ENCODE measurements at regions not wholly inside any gene's neighbourhood (a gene's known extent, or its start where the extent isn't known, plus 50 kb on each side); places are given as distances from the start of the nearest gene placed in this dataset.
"Not testable (repeated sequence)": the region's sequence is repeated elsewhere in the genome, so short reads cannot be mapped to it uniquely, and the experiment has no call there.

- DNase-seq = no peak
Observed at GRCh38 chr3:118144919-118145318, 889.7 kb downstream of the IGSF11 start.

DNA sequence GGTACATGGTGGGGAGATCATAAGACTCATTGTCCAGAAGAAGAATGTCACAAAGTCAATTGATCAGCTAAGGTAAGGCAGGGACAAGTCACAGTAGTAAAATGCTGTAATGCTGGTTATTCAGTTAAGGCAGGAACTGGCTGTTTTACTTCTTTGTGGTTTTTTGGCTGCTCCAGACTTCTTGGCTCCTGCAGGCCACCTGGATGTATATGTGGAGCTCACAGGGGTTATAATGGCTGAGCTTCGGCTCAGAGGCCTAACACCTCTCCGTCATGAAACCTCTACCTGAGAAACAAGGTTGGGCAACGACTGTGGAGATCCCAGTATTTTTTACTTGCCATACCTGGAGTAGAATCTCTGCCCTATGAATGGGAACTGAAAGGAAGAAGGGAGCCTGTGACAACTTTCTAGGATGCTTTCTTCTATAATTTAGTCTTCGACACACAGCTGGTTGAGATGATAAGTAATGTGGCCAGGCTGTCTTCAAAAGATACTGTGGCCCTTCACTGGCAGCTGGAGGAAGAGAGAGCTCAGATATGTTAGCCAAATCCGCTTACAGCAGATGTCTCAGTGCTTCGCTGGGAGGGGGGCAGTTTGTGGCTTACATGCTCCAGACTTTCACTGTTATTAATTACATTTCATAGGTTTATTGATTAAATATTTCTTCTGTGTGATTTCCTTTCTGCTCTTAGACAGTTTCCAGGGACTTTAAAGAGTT, 887.8 kb downstream of the IGSF11 start:
- no peak for DNase-seq

- no peak for DNase-seq
Observed at GRCh38 chr3:118151164-118151563, 883.5 kb downstream of the IGSF11 start.

DNA sequence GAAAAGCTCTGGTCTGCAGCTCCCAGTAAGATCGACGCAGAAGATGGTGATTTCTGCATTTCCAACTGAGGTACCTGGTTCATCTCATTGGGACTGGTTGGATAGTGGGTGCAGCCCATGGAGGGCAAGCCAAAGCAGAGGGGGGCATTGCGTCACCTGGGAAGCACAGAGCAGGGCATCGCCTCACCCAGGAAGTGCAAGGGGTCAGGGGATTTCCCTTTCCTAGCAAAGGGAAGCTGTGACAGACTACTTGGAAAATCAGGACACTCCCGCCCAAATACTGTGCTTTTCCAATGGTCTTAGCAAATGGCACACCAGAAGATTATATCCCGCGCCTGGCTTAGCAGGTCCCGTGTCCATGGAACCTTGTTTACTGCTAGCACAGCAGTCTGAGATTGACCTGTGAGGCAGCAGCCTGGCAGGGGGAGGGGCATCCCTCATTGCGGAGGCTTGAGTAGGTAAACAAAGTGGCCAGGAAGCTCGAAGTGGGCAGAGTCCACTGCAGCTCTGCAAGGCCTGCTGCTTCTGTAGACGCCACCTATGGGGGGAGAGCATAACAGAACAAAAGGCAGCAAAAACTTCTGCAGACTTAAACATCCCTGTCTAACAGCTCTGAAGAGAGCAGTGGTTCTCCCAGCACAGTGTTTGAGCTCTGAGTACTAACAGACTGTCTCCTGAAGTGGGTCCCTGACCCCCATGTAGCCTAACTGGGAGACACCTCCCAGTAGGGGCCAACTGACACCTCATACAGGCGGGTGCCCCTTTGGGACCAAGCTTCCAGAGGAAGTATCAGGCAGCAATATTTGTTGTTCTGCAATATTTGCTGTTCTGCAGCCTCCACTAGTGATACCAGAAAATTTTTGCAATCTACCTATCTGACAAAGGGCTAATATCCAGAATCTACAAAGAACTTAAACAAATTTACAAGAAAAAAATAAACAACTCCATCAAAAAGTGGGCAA, 871.7 kb downstream of the IGSF11 start:
- DNase-seq = not testable (repeated sequence)

- DNase-seq = no peak
Observed at GRCh38 chr3:118165413-118165812, 869.2 kb downstream of the IGSF11 start.

GRCh38 chr3:118167571-118167970, 867.1 kb downstream of the IGSF11 start:
- no peak for DNase-seq

GRCh38 chr3:118168175-118168574, 866.5 kb downstream of the IGSF11 start:
- DNase-seq = no peak

GRCh38 chr3:118171236-118171852, 863.3 kb downstream of the IGSF11 start:
- DNase-seq = no peak

DNA sequence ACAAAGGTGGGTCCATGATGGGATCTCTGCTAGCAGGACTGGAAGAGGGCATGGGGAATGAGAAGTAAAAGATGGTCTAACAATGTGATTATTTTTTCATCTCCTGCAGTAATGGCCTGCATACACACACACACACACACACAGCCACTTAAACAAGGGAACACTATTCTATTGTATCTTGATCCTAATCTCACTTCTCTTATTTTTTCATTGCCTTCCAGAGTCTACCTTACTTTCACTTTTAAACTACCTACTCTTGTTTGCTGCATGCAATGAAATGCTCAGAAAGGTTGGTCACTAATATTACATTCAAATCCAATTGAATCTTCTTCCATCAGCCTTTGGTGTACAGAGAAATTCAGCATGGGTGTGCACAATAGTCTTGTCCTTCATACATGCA, 853.8 kb downstream of the IGSF11 start:
- DNase-seq = no peak

DNA sequence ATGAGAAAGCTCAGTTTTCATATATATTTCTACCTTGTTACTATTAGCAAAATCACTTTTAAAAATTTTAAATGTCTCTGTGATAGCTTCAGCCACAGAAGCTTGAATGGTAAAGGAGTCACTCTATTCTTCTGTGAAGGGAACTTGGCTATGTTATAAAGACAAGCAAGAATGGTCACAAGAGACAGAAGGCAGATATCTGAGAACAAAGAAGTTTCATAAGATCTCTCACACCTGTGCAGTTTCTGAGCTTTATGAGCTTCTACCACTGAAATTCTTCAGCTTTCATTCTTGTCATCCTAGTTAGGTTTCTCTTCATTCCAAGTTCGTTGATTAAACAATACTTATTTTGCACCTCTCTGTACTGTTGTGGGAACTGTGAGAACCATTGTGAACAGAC, 853.4 kb downstream of the IGSF11 start:
- no peak for DNase-seq

- DNase-seq = no peak
Observed at GRCh38 chr3:118186051-118186450, 848.6 kb downstream of the IGSF11 start.

DNA sequence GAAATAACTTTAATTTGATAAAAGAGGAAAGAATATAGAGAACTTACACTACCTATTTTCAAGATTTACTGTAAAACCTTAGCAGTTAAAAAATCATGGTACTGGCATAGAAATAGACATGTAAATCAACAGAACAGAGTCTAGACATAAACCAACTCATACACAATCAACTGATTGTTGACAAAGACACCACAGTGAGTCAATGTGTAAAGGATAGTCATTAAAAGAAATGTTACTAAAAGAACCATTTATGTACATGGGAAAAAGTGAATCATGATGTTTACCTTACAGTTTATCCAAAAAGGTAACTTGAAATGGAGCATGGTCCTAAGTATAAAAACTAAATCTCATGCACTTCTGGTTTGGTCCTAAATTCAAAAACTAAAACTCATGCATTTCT, 847.4 kb downstream of the IGSF11 start:
- no peak for DNase-seq

DNA sequence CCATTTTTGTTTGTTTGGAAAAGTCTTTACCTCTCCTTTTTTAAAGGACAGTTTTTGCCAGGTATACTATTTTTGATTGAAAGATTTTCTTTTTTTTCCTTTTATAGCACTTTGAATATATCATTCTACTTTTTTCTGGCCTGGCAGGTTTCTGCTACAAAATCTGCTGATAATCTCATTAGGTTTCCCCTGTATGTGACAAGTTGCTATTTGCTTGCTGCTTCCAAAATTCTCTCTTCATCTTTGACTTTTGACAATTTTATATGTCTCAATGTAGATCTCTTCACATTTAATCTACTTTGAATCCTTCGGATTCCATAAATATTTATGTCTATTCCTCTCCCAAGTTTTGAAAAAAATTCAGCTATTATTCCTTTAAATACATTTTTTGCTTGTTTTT, 838.5 kb downstream of the IGSF11 start:
- DNase-seq = no peak

DNA sequence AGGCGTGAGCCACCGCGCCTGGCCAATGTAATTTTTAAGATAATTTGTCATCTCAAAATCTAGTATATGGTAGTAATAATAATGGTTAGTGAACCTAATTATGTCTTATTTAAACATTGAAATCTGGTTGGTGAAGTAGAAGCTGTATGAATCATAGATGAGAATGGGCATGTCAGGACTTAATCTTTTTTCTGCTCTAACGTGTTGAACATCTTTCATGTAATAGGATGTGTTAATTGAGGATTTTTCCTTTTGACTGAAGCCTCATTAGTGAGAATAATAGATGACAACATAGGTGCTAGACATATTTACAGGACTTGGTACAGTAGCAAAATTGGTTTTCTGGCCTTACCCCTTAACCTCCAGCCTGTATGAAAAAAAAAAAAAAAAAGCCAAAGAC, 835.6 kb downstream of the IGSF11 start:
- no peak for DNase-seq

- no peak for DNase-seq
Observed at GRCh38 chr3:118204052-118204656, 830.5 kb downstream of the IGSF11 start.

DNA sequence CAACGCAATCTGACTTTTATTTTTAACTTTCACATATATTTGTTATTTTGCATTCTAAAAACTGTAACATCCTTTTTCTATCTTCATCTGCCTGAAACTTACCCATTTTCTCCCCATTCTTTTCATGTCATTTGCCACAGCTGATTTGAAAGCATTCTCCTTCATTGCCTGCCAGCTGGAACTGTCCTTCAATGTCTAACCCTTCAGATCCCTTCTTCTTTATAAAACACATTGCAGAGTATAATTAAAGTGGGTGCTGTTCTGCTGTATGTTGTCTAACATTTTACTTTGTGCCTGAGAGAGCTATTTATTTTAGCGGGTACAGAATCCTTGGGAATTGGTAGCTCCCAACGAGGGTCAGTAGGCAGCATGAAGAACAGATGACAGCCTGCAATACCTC, 827.4 kb downstream of the IGSF11 start:
- DNase-seq = no peak

DNA sequence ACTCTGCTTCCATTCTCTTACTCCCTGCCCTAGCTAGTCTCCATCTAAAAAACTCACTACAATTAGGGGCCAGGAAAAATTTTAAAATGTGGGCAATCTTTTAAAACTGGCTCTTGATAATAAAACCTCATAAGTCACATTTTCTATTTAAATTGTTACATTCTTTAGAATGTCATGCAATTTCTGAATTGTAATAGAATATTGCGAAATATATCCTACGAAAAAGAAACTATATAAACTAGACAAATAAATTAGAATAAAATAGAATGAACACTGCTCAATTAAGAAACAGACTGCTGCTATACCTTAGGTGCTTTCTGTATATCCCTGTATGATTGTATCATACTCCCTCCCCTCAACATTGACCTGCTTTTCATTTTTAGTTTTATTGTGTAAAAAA, 826.0 kb downstream of the IGSF11 start:
- no peak for DNase-seq

GRCh38 chr3:118213892-118214291, 820.8 kb downstream of the IGSF11 start:
- DNase-seq = no peak

- no peak for DNase-seq
Observed at GRCh38 chr3:118226206-118226605, 808.4 kb downstream of the IGSF11 start.

DNA sequence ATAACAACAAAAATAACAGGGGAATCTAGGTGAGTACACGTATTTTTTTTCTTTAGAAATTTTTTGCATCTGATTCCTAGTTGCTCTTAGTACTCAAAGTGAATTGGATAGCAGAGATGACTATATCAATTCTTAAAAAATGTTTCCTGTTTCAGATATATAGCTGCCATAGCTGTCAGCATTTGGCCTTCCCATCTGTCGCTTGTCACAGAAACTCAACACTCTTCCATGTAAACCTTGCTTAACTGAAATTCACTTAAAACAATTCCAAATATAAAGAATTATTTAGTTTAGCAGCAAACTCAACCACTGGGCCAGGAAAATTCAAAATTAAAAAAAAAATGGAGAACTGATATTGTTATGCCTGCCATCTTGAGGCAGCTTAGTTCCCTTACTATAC, 807.5 kb downstream of the IGSF11 start:
- no peak for DNase-seq

- no peak for DNase-seq
Observed at GRCh38 chr3:118228151-118228550, 806.5 kb downstream of the IGSF11 start.

DNA sequence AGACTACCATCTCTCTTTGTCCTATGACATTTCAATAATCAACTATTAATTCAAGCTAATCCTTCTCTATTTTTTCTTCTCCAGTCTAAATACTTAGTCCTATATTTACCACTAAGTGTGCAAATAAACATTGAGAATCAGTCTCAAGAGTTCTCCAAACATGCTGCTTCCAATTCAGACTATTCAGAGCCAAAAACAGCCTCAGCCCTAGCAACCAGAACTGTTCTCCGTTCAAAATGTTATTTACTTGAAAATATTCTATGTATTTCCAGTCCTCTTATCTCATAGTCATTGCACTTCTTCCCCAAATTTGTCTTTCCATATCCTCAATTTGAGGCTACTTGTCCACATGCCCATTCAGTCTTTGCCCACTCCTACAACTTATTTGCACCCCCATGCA, 805.5 kb downstream of the IGSF11 start:
- DNase-seq = no peak

- DNase-seq = no peak
Observed at GRCh38 chr3:118231578-118231977, 803.1 kb downstream of the IGSF11 start.
